HG03097 (cell line): ENCODE measurements at regions not wholly inside any gene's neighbourhood (a gene's known extent, or its start where the extent isn't known, plus 50 kb on each side); places are given as distances from the start of the nearest gene placed in this dataset.

Experiments
- ATAC-seq: cut with Tn5 transposase; IDR thresholded peaks from one replicate; pipeline ENCODE4 v1.9.1; 2021; ENCODE audit not compliant: unreplicated experiment, low FRiP score

DNA sequence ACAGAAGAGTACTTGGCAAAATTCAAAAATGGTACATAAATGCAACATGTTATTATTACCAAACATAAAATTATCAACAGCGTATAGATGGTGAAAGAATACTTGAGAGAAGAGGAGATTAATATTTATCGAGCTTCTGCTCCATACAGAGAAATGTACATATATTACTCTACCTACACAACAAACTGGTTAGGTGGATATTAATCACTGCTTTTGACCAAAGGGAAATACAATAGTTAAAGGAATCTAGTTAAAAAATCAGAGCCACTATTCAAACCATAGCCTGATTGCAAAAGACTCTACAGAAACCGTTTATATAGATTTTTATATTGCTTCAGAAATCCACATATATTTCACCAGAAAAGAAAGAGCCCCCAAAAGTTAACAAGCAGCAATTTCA is 379.3 kb upstream of the PRMT6 start:
- ATAC-seq, result no peak

GRCh38 chr1:106677721-106678120 is 378.8 kb upstream of the PRMT6 start:
- no peak for ATAC-seq

DNA sequence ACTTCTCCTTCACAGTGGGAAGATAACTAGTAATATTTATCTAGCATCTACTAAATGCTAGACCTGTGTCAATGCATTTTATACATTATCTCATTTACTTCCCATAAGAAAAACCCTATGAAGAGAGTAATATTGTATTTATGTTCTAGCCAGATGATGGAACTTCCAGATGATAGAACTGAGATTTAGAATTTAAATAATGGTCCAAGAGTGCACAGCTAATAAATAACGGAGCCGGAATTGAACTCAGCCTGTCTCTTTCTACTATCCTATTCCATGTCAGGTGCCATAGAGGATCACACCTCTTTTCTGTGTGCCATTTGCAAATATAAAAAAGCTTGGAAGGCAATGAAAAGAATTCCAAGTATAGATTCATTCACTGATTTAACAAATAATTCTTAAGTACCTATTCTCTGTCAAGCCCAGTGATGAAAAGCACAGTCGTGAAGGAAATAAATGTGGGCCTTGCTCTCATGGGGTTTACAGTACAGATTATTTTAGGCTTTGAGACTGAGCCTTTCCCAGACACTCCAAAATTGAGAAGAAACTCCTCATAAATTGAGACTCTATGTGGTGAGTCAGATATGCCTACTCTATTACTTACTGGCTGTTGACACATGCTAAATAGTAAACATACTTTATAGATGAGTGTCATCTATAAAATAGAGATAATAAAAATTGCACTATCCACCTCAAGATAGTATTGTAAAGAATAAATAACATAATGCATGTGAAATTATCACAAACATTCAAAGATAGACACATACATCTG is 378.0 kb upstream of the PRMT6 start:
- no peak for ATAC-seq

DNA sequence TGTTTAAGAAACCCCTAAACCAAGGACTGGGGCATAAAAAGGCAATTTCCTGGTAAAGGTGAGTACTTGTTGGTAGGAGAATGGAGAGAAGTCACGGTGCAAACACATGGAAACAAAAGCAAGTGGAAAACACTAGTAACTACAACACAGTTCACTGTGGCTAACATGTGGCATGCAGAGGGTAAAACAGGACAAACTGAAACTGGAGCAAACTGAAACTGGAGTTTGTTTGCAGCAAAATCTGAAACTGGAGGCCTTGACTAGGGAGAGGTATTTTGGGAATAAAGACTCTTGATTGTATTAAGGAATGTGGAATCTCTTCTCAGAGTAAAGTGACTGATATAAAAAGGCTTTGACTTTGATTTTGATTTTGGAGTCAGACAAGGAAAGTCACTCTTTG is 376.3 kb upstream of the PRMT6 start:
- ATAC-seq, result no peak

- no peak for ATAC-seq
Measured at GRCh38 chr1:106680776-106681344, 375.6 kb upstream of the PRMT6 start.

- ATAC-seq, result no peak
Measured at GRCh38 chr1:106681939-106682522, 374.4 kb upstream of the PRMT6 start.

- ATAC-seq, result no peak
Measured at GRCh38 chr1:106688446-106688845, 368.0 kb upstream of the PRMT6 start.

DNA sequence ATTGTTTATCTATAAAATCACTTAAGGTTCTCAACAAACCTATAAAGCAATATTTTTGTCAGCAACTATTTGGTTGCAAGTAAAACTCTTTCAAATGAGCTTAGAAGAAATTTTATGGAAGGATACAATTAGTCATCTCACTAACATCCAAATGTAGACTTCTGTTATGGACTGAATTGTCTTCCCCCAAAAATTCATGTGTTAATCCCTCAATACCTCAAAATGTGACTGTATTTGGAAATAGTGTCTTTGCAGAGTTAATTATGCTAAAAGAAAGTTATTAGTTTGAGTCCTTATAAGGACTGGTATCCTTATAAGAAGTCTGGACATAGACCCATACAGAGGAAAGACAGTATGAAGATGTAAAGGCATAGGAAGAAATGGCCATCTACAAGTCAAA is 357.8 kb upstream of the PRMT6 start:
- no peak for ATAC-seq

GRCh38 chr1:106699433-106699832 is 357.0 kb upstream of the PRMT6 start:
- no peak for ATAC-seq

GRCh38 chr1:106700211-106700610 is 356.3 kb upstream of the PRMT6 start:
- ATAC-seq, result no peak

GRCh38 chr1:106705971-106706370 is 350.5 kb upstream of the PRMT6 start:
- no peak for ATAC-seq

GRCh38 chr1:106717591-106717990 is 338.9 kb upstream of the PRMT6 start:
- ATAC-seq, result no peak

GRCh38 chr1:106721790-106722189 is 334.7 kb upstream of the PRMT6 start:
- no peak for ATAC-seq

GRCh38 chr1:106722466-106722865 is 334.0 kb upstream of the PRMT6 start:
- ATAC-seq, result no peak

DNA sequence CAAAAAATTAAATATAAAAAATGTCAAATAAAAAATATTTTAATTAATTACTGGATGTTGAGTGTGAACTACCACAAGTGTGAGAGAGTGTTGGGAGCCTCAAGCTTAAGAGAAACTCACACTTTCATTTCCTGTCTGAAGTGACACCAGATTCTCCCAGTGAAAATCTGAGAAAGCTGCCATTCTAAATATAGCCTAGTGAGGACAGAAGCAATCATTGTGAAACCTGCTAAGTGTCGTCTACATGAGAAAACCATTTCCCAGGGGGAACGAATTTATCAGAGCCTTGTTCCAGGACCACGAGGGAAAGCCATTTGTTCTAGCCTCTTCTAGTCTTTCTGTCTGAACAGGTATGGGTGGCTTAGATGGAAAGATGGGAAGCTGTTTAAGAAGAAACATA is 329.3 kb upstream of the PRMT6 start:
- ATAC-seq, result peak; percentile 89

DNA sequence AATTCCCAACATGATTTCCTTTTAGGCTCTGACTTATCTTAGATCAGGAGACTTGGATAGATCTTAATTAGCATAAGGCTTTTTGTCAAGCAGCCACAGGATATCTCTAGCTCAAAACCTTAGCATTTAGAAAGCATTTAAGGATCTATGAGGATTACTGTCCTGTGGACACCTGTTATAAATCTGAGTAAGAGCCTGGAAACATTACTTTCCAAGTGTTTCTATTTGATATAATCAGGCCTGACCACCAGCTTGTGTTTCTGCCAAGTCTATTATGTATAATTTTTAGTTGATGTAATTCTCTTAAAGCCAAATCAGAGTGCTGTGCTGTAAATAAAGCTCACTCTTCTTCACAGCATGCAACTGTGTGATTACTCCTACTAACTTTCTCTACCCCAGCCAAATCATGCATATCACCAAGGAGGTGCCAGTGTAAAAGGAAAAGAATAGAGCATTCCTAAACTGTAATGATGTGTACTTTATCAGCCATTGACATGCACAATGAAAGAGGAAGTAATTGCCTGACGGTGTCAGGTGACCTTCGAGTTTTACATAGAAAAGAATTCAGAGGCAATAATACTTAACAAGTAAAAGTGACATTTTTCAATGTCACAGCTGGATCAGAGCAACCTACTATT is 309.9 kb upstream of the PRMT6 start:
- ATAC-seq, result no peak

- no peak for ATAC-seq
Measured at GRCh38 chr1:106747232-106747631, 309.2 kb upstream of the PRMT6 start.

DNA sequence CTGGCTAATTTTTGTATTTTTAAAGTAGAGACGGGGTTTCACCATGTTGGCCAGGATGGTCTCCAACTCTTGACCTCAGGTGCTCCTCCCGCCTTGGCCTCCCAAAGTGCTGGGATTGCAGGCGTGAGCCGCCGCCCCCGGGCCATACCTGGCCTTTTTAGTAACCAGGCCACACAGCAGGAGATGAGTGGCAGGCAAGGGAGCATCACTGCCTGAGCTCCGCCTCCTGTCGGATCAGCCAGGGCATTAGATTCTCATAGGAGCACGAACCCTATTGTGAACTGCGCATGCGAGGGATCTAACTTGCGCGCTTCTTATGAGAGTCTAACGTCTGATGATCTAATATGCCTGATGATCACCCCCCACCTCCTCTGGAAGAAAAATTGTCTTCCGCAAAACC is 308.7 kb upstream of the PRMT6 start:
- ATAC-seq, result no peak

DNA sequence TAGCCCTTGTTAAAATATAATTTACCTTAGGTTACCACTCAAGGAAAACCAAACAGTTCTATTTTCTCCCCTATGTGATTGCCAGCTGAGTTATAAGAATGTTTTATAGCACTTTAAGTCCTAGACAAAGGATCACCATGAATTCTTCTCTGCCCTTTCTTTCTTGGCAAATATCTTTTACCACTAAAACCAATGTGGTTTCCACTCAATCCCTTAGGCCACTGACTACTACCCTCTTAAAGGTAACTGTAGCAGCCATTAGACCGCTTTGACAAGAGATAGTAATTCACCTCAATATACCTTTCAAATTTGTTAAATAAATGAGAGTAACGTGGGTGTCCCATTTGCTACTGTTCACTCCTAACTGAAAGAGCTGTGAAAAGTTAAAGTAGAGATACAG is 307.9 kb upstream of the PRMT6 start:
- ATAC-seq, result no peak

DNA sequence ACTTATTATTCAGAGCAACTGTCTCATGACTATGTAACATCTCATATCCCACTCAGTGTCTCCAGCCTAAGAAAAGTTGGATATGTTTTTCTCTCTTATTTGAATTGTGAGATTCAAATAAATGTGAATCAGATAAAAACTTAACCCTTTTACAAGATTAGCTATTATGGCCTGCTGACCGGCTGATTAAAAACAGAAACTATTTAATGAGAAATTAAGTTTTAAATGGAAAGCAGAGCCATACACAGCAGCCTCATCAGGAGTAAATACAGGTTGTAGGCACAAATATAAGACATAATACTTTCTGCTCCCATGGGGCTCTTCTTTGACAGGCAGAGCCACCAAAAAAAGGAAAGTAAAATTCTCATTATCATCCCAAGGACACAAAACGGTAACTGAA is 307.0 kb upstream of the PRMT6 start:
- no peak for ATAC-seq

DNA sequence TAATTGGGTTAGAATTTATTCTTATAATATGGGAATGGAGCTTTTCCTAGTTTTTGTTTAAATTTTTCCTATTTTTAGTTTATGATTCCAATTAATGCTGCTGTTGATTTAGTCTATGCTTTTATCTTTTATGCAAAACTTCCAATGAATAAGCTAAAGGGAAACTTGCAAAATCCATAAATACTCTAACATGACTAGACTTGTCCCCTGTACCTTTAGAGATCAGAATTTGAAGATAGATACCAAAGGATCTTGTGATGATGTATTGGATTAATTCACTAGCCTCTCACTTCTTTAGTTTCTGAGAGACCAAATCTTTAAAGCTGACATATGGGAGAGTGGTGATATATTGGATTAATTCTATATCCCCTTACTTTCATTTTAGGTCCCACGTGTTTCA is 306.6 kb upstream of the PRMT6 start:
- ATAC-seq, result no peak

DNA sequence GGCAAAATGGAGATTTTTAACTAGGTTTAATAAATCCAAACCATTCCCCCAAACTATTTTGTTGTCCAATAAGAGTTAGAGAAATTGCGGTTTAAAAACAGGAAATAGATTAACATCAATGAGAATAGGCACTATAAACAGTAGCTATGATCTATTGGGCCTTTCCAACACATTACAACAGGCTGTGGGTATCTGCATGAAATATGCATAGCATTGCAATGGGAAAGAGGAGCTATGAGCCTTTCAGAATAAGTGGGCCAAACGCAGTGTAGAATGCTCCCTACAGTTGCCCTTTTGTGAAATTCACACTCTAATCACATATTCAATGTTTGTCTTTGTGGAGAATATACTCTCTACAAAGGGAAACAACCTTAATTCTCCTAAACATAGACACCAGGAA is 305.5 kb upstream of the PRMT6 start:
- no peak for ATAC-seq
